WI38 (cell line): ENCODE measurements at regions not wholly inside any gene's neighbourhood (a gene's known extent, or its start where the extent isn't known, plus 50 kb on each side); places are given as distances from the start of the nearest gene placed in this dataset.

Source experiments
- H3K4me3 ChIP-seq: 2 replicates; pipeline ENCODE4 v1.5.1; 2011; ENCODE audit warnings: low read depth, mild to moderate bottlenecking, control low read depth, low read length
- TF ChIP-seq, protein P1 (sequence below): IDR thresholded peaks from 2 replicates; pipeline ENCODE4 v1.5.1; 2012; ENCODE audit warnings: low read depth, mild to moderate bottlenecking, control low read depth, low read length

DNA sequence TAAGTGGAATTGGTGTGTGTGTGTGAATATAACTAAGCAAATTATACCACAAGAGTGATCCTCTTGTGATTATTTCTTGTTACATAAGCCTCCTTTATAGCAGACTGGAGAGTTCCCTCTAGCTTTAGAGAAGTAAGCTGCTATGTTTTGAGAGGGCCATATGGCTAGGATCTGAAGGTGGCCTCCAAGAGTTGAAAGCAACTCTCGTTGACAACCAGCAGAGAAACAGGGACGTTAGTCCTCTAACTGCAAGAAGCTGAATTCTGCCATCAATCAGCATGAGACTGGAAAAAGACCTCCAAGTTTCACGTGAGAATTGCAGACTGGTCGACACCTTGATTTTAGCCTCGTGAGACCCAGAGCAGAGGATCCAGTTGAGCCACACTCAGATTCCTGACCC is 278.5 kb upstream of the ZNF717 start:
- no peak overlapping the region for H3K4me3 ChIP-seq
- TF ChIP-seq, protein P1, sequence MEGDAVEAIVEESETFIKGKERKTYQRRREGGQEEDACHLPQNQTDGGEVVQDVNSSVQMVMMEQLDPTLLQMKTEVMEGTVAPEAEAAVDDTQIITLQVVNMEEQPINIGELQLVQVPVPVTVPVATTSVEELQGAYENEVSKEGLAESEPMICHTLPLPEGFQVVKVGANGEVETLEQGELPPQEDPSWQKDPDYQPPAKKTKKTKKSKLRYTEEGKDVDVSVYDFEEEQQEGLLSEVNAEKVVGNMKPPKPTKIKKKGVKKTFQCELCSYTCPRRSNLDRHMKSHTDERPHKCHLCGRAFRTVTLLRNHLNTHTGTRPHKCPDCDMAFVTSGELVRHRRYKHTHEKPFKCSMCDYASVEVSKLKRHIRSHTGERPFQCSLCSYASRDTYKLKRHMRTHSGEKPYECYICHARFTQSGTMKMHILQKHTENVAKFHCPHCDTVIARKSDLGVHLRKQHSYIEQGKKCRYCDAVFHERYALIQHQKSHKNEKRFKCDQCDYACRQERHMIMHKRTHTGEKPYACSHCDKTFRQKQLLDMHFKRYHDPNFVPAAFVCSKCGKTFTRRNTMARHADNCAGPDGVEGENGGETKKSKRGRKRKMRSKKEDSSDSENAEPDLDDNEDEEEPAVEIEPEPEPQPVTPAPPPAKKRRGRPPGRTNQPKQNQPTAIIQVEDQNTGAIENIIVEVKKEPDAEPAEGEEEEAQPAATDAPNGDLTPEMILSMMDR = no peak

DNA sequence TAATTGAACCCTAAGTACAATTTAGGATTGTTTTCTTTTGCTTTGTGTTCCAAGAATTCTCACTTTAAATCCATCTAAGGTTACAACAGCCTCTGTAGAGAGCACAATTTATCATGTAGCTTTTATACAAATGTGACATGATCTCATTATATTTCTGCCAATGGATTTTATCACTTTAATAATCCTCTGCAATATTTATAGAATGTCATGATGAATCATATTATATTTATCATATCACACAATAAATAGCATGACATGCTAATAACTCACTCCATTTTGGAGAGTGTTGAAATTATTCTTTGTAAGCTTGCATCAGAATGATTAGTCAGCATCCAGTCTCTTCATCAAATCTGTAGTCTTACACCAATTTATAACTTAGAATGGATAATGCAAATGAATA is 280.6 kb upstream of the ZNF717 start:
- TF ChIP-seq, protein P1 = no peak

DNA sequence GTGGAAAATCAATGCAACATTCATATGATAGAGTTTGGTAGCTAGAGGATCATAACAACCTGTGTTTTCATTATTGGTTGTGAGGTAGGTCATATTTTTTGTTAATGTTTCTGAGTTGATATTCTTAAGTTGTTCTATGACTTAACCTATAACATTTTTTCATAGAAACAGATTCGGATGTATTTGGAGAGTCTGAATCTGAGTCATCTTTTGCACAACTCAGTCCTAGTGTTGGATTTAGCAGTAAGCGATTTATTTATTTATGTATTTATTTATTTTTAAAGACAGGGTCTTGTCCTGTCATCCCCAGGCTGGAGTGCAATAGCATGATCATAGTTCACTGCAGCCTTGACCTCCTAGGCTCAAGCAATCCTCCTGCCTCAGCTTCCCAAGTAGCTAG is 292.8 kb upstream of the ZNF717 start:
- H3K4me3 ChIP-seq = no peak overlapping the region
- TF ChIP-seq, protein P1 = no peak

More for the DNA sequence above, 280.6 kb upstream of the ZNF717 start:
- H3K4me3 ChIP-seq = no peak overlapping the region

DNA sequence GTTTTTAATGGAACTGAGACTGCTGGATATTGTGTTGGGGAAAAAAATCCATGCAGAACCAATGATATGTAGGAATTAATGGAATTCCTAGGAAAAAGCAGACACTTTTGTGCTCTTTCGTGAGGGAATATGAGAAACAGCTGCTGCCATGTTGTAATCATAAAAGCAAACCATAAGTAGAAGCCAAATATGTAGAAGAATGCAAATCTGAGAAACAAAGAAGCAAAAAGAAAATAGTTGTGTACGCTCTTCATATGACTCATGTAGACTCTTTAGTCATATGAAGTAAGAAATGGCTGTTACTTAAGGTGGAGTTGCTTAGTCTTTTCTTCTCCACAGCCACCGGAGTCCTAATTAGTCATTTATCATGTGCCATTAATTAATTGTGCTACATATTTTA is 298.6 kb upstream of the ZNF717 start:
- TF ChIP-seq, protein P1 = no peak
- no peak overlapping the region for H3K4me3 ChIP-seq

DNA sequence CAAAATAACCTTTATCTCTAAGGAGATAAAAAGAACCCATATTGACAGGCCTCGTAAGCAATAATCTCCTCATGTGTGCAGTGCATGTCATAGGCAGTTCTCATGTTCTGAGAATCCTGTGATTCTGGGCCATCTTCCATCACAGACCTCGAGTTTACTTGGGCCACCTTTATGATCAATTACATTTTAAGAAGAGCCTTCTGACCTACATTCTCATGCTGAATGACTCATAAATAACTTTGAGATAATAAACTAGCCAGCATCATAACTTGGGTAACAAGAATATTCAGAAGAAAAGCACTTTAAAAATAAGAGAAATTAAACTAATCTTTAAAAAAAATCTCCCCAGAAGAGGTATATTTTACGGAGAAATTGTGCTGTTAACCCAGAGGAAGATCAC is 310.7 kb upstream of the ZNF717 start:
- no peak overlapping the region for H3K4me3 ChIP-seq
- TF ChIP-seq, protein P1 = no peak

DNA sequence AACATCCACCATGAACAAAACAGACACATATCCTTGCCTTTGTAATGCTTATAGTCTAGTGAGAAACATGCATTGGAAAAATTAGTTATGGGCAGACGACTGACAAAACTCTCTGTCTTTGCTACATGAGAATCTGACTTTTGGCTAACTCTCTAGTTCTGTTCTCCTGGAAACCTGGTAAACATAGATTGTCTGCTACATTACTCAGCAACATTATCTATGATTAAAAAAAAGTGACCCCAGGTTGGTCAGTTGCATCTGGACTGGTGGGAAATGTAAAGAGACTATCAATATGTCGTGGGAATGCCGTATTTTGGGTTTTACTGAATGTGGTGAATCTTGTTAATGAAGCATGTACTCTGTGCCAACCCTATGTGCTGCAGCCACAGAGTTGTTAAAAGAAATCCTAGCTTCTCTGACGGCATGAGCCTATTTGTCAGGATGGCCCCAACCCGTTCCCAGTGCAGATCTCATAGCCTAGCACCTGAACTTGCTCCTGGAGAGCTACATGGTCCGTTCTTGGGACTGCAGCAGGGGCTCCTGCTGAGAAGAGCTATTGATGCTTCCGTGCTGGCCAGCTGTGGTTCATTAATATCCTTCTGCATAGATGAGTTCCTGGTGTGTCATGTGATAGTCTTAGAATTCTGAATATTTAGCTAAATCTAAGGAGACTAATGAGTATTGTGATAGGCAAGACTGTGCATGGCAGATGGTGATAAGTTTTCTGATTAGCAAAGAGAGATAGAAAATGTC is 311.7 kb upstream of the ZNF717 start:
- TF ChIP-seq, protein P1 = no peak
- H3K4me3 ChIP-seq = no peak overlapping the region

DNA sequence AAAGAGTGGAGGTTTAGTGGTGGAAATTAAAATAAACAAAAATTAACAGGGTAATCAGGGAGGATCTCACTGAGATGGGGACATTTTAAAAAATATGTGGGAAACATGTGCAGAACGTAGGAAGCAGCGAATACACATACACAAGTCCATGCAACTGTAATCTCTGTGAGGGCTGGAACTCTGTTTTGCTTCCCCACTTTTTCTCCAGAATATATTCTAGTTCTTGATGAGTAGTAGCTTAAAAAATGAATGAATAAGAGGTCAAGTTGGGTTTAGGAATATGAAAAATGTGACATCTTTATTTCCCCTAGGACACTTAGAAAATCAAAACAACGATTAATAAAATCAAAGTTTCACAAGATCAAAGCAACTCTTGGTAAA is 312.2 kb upstream of the ZNF717 start:
- TF ChIP-seq, protein P1 = no peak

More for the DNA sequence above, 312.2 kb upstream of the ZNF717 start:
- no peak overlapping the region for H3K4me3 ChIP-seq
